ENCODE measurements at regions not wholly inside any gene's neighbourhood (a gene's known extent, or its start where the extent isn't known, plus 50 kb on each side); places are given as distances from the start of the nearest gene placed in this dataset.

GRCh38 chr1:221030990-221031389 lies 151.7 kb downstream of the HLX start:
- no peaks in the 10 kb centered on the region for H3K27me3 Mint-ChIP-seq (ENCODE audit: insufficient read depth, unreplicated experiment)
- POLR2A ChIA-PET = no interaction called here
- no peak overlapping the region for H3K4me3 Mint-ChIP-seq (ENCODE audit: unreplicated experiment)

GRCh38 chr1:221031458-221032203 lies 152.4 kb downstream of the HLX start:
- no peaks in the 10 kb centered on the region for H3K4me1 ChIP-seq
- no peak overlapping the region for H3K27ac Mint-ChIP-seq (ENCODE audit: unreplicated experiment)
- ChIA-PET POLR2A (no interaction called here), CTCF (no interaction called here)
- H3K4me1 Mint-ChIP-seq (ENCODE audit: low read depth, unreplicated experiment) = no peaks in the 10 kb centered on the region
- H3K36me3 Mint-ChIP-seq (ENCODE audit: insufficient read depth, unreplicated experiment) = no peaks in the 10 kb centered on the region
- H3K27me3 Mint-ChIP-seq (ENCODE audit: insufficient read depth, unreplicated experiment) = no peaks in the 10 kb centered on the region
- H3K4me3 Mint-ChIP-seq (ENCODE audit: unreplicated experiment) = no peak overlapping the region
- intact Hi-C loops (cut with micrococcal nuclease; ENCODE audit: unreplicated experiment) = no loop called here
- no peak overlapping the region for H3K4me3 ChIP-seq (ENCODE audit: low read depth, low read length)
- H3K36me3 ChIP-seq (ENCODE audit: control insufficient read depth, insufficient read depth, low read length) = no peaks in the 10 kb centered on the region
- BruUV-seq (replicated peaks) = no TSS peak
- H3K9me3 ChIP-seq = no peaks in the 10 kb centered on the region
- TF ChIP-seq, protein P1, sequence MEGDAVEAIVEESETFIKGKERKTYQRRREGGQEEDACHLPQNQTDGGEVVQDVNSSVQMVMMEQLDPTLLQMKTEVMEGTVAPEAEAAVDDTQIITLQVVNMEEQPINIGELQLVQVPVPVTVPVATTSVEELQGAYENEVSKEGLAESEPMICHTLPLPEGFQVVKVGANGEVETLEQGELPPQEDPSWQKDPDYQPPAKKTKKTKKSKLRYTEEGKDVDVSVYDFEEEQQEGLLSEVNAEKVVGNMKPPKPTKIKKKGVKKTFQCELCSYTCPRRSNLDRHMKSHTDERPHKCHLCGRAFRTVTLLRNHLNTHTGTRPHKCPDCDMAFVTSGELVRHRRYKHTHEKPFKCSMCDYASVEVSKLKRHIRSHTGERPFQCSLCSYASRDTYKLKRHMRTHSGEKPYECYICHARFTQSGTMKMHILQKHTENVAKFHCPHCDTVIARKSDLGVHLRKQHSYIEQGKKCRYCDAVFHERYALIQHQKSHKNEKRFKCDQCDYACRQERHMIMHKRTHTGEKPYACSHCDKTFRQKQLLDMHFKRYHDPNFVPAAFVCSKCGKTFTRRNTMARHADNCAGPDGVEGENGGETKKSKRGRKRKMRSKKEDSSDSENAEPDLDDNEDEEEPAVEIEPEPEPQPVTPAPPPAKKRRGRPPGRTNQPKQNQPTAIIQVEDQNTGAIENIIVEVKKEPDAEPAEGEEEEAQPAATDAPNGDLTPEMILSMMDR (IDR thresholded peaks at IDR 0.05; ENCODE audit: insufficient read depth in 1 of 2, low read depth in 1 of 2, low read length in 1 of 2, severe bottlenecking in 1 of 2, unreplicated experiment in 1 of 2) = no peak
- no peaks in the 10 kb centered on the region for H3K27me3 ChIP-seq (replicated peaks; ENCODE audit: control insufficient read depth, insufficient read depth, low read length)
- H3K9me3 Mint-ChIP-seq (ENCODE audit: unreplicated experiment) = no peaks in the 10 kb centered on the region
- DNase-seq = no peak

More at GRCh38 chr1:221030990-221031389, 151.7 kb downstream of the HLX start:
- Histone ChIP-seq H3K27me3 (replicated peaks; ENCODE audit: control insufficient read depth, insufficient read depth, low read length) (no peaks in the 10 kb centered on the region), H3K9me3 (no peaks in the 10 kb centered on the region), H3K4me1 (no peaks in the 10 kb centered on the region), H3K36me3 (ENCODE audit: control insufficient read depth, insufficient read depth, low read length) (no peaks in the 10 kb centered on the region), H3K4me3 (ENCODE audit: low read depth, low read length) (no peak overlapping the region)
- DNase-seq = no peak
- H3K9me3 Mint-ChIP-seq (ENCODE audit: unreplicated experiment) = no peaks in the 10 kb centered on the region
- TF ChIP-seq, protein P1 (IDR thresholded peaks at IDR 0.05; ENCODE audit: insufficient read depth in 1 of 2, low read depth in 1 of 2, low read length in 1 of 2, severe bottlenecking in 1 of 2, unreplicated experiment in 1 of 2) = no peak
- no peak overlapping the region for H3K27ac Mint-ChIP-seq (ENCODE audit: unreplicated experiment)
- H3K36me3 Mint-ChIP-seq (ENCODE audit: insufficient read depth, unreplicated experiment) = no peaks in the 10 kb centered on the region
- intact Hi-C loops (cut with micrococcal nuclease; ENCODE audit: unreplicated experiment) = no loop called here
- H3K4me1 Mint-ChIP-seq (ENCODE audit: low read depth, unreplicated experiment) = no peaks in the 10 kb centered on the region
- BruUV-seq (replicated peaks) = no TSS peak
- CTCF ChIA-PET = no interaction called here

- Mint-ChIP-seq H3K4me1 (ENCODE audit: low read depth, unreplicated experiment) (no peaks in the 10 kb centered on the region), H3K9me3 (ENCODE audit: unreplicated experiment) (no peaks in the 10 kb centered on the region), H3K27me3 (ENCODE audit: insufficient read depth, unreplicated experiment) (no peaks in the 10 kb centered on the region), H3K27ac (ENCODE audit: unreplicated experiment) (no peak overlapping the region), H3K4me3 (ENCODE audit: unreplicated experiment) (no peak overlapping the region), H3K36me3 (ENCODE audit: insufficient read depth, unreplicated experiment) (no peaks in the 10 kb centered on the region)
- ChIA-PET POLR2A (no interaction called here), CTCF (no interaction called here)
- intact Hi-C loops (cut with micrococcal nuclease; ENCODE audit: unreplicated experiment) = no loop called here
- Histone ChIP-seq H3K27me3 (replicated peaks; ENCODE audit: control insufficient read depth, insufficient read depth, low read length) (no peaks in the 10 kb centered on the region), H3K4me3 (ENCODE audit: low read depth, low read length) (no peak overlapping the region), H3K4me1 (no peaks in the 10 kb centered on the region), H3K9me3 (no peaks in the 10 kb centered on the region), H3K36me3 (ENCODE audit: control insufficient read depth, insufficient read depth, low read length) (no peaks in the 10 kb centered on the region)
- no TSS peak for BruUV-seq (replicated peaks)
- no peak for DNase-seq
- TF ChIP-seq, protein P1 (IDR thresholded peaks at IDR 0.05; ENCODE audit: insufficient read depth in 1 of 2, low read depth in 1 of 2, low read length in 1 of 2, severe bottlenecking in 1 of 2, unreplicated experiment in 1 of 2) = no peak
Observed at GRCh38 chr1:221032204-221032585, 153.0 kb downstream of the HLX start.

Data from Caco-2 (cell line).